OCI-LY7 (cell line): ENCODE measurements at regions not wholly inside any gene's neighbourhood (a gene's known extent, or its start where the extent isn't known, plus 50 kb on each side); places are given as distances from the start of the nearest gene placed in this dataset.

Source experiments
- BruUV-seq: library from RNA; stranded (reverse); fragments of 400-500 nt; replicated peaks from 2 replicates; lab custom pipeline; 2021; lab: Mats Ljungman, UMichigan
- CTCF ChIA-PET: fragments of 300-600 bp; sonication (Branson Sonifier 250); formaldehyde crosslinking; loops from one replicate; lab custom pipeline; 2022; ENCODE audit warnings: antibody characterized with exemption; ENCODE audit not compliant: unreplicated experiment; lab: Charles Lee
- POLR2A ChIA-PET: fragments of 300-600 bp; sonication (Branson Sonifier 250); formaldehyde crosslinking; loops from one replicate; lab custom pipeline; 2022; ENCODE audit warnings: antibody characterized with exemption; lab: Charles Lee
- DNase-seq: peaks from one replicate; pipeline ENCODE4 v3.0.0-alpha.2; 2015; ENCODE audit warnings: low spot score
- H2AFZ ChIP-seq: fragments of 200-600 bp; sonication (generic), shearing (Covaris generic); 2 replicates; pipeline ENCODE4 v1.6.1; 2014; ENCODE audit warnings: mild to moderate bottlenecking, antibody characterized with exemption, low read length, moderate library complexity
- H3K27ac ChIP-seq: fragments of 200-600 bp; sonication (generic); 2 replicates; pipeline ENCODE4 v1.5.1; 2014; ENCODE audit warnings: mixed run types, low read depth, mild to moderate bottlenecking, moderate library complexity, low read length, inconsistent platforms; ENCODE audit not compliant: poor library complexity, severe bottlenecking
- H3K36me3 ChIP-seq: fragments of 200-600 bp; sonication (generic); 2 replicates; pipeline ENCODE4 v1.6.1; 2014; ENCODE audit warnings: mild to moderate bottlenecking, antibody characterized with exemption, low read length, moderate library complexity, mixed read lengths; ENCODE audit not compliant: insufficient read depth
- H3K4me1 ChIP-seq: fragments of 200-600 bp; sonication (generic); 2 replicates; pipeline ENCODE4 v1.5.1; 2014; ENCODE audit warnings: mild to moderate bottlenecking, low read length; ENCODE audit not compliant: insufficient read depth, poor library complexity, severe bottlenecking
- H3K4me2 ChIP-seq: fragments of 200-600 bp; sonication (generic); 2 replicates; pipeline ENCODE4 v1.6.1; 2014; ENCODE audit warnings: mild to moderate bottlenecking, low read length
- H3K4me3 ChIP-seq: fragments of 200-600 bp; sonication (generic); 2 replicates; pipeline ENCODE4 v1.5.1; 2014; ENCODE audit warnings: mild to moderate bottlenecking, low read depth, low read length; ENCODE audit not compliant: poor library complexity, severe bottlenecking
- H3K79me2 ChIP-seq: fragments of 200-600 bp; sonication (generic); 2 replicates; pipeline ENCODE4 v1.6.1; 2016; ENCODE audit warnings: low read depth, mild to moderate bottlenecking, low read length, moderate library complexity, mixed read lengths; ENCODE audit not compliant: insufficient read depth
- H3K9me2 ChIP-seq: fragments of 200-600 bp; sonication (generic); 2 replicates; pipeline ENCODE4 v1.6.1; 2016; ENCODE audit warnings: mild to moderate bottlenecking, low read length, mixed read lengths; ENCODE audit not compliant: insufficient read depth
- H3K9me3 ChIP-seq: fragments of 200-600 bp; sonication (generic); 2 replicates; pipeline ENCODE4 v1.6.1; 2014; ENCODE audit warnings: mild to moderate bottlenecking, mixed run types, low read length, mixed read lengths
- H4K20me1 ChIP-seq: fragments of 200-600 bp; sonication (generic); 2 replicates; pipeline ENCODE4 v1.6.1; 2014; ENCODE audit warnings: mild to moderate bottlenecking, antibody characterized with exemption, low read length, moderate library complexity, mixed read lengths; ENCODE audit not compliant: insufficient read depth
- CTCF ChIP-seq: fragments of 200-600 bp; sonication (generic); conservative IDR thresholded peaks from 2 replicates; pipeline ENCODE4 v1.5.1; 2014; ENCODE audit warnings: mild to moderate bottlenecking, antibody characterized with exemption, low read length, moderate library complexity, mixed read lengths
- EZH2phosphoT487 ChIP-seq: fragments of 200-600 bp; sonication (generic); IDR thresholded peaks from 2 replicates; pipeline ENCODE4 v1.6.1; 2018; ENCODE audit warnings: low read depth, borderline replicate concordance, mild to moderate bottlenecking, mixed run types, antibody characterized with exemption, low read length, moderate library complexity, mixed read lengths
- intact Hi-C: fragments of 100-400 bp; cut with micrococcal nuclease; formaldehyde crosslinking; loops from one replicate; pipeline ENCODE4 v1.10.0; 2022; ENCODE audit not compliant: unreplicated experiment

DNA sequence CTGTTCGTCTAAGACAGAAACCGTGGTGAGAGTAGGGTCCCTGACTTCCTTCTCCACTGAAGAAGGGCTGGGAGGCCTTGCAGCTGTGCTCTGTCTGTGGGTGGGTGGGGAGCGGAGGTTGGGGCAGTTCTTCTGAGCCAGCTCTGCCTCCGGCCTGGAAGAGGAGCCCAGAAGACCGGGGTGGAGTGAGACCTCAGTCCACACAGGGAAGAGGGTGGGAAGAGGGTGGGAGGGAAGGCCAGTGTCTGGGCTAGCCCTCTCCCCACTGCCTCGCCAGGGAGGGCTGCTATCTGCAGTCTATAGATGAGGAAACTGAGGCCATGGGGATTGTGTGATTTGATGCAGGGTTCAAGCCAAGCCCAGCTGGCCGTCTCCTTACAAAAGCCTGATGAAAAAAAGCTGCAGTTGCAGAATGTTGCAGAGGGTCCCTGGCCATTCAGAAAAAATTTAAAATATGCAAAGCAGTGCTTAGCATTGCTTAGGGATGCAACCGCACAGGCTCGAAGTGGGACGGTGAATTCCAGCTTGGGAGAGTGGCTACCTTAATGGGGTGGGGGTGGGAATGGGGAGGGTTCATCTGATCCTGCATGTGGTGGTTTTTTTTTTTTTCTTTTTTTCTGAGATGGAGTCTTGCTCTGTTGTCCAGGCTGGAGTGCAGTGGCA is 181.6 kb upstream of the HS6ST1 start:
- H3K4me2 ChIP-seq, result no peak overlapping the region
- H4K20me1 ChIP-seq, result no peaks in the 10 kb centered on the region
- no peaks in the 10 kb centered on the region for H3K9me3 ChIP-seq
- BruUV-seq, result no TSS peak
- H3K4me3 ChIP-seq, result no peak overlapping the region
- ChIA-PET POLR2A (interaction anchor here (0.8 kb wide), 1 partner anchor 94 kb away, joined by 3 read pairs; no protein-coding TSS in a partner anchor), CTCF (no interaction called here)
- intact Hi-C loops, result loop anchor here (10.0 kb wide), 2 partner anchors 195 to 255 kb away; no protein-coding TSS in a partner anchor
- H3K27ac ChIP-seq, result no peak overlapping the region
- no peaks in the 10 kb centered on the region for H3K36me3 ChIP-seq
- peak; percentile 14 for DNase-seq
- TF ChIP-seq CTCF (no peak), EZH2phosphoT487 (no peak)
- peaks cover 19% of the 10 kb centered on the region for H3K4me1 ChIP-seq
- H3K9me2 ChIP-seq, result no peaks in the 10 kb centered on the region
- no peak overlapping the region for H2AFZ ChIP-seq
- no peaks in the 10 kb centered on the region for H3K79me2 ChIP-seq

GRCh38 chr2:128501006-128501690 is 182.5 kb upstream of the HS6ST1 start:
- no peaks in the 10 kb centered on the region for H3K36me3 ChIP-seq
- intact Hi-C loops, result loop anchor here (10.0 kb wide), 2 partner anchors 196 to 254 kb away; no protein-coding TSS in a partner anchor
- POLR2A ChIA-PET, result no interaction called here
- DNase-seq, result no peak
- no peak overlapping the region for H3K27ac ChIP-seq
- CTCF ChIA-PET, result no interaction called here
- no peak overlapping the region for H3K4me3 ChIP-seq
- TF ChIP-seq CTCF (no peak), EZH2phosphoT487 (no peak)
- BruUV-seq, result no TSS peak
- H4K20me1 ChIP-seq, result no peaks in the 10 kb centered on the region
- no peak overlapping the region for H3K4me2 ChIP-seq
- H3K79me2 ChIP-seq, result no peaks in the 10 kb centered on the region
- no peak overlapping the region for H2AFZ ChIP-seq
- peaks cover 24% of the 10 kb centered on the region for H3K4me1 ChIP-seq
- H3K9me2 ChIP-seq, result no peaks in the 10 kb centered on the region
- no peaks in the 10 kb centered on the region for H3K9me3 ChIP-seq

GRCh38 chr2:128501700-128502099 is 183.0 kb upstream of the HS6ST1 start:
- H3K79me2 ChIP-seq, result no peaks in the 10 kb centered on the region
- H2AFZ ChIP-seq, result no peak overlapping the region
- no peaks in the 10 kb centered on the region for H3K9me3 ChIP-seq
- ChIA-PET POLR2A (no interaction called here), CTCF (no interaction called here)
- DNase-seq, result no peak
- no peaks in the 10 kb centered on the region for H3K9me2 ChIP-seq
- no peaks in the 10 kb centered on the region for H4K20me1 ChIP-seq
- intact Hi-C loops, result loop anchor here (10.0 kb wide), 2 partner anchors 197 to 253 kb away; no protein-coding TSS in a partner anchor
- no TSS peak for BruUV-seq
- H3K4me3 ChIP-seq, result no peak overlapping the region
- no peaks in the 10 kb centered on the region for H3K36me3 ChIP-seq
- no peak overlapping the region for H3K27ac ChIP-seq
- no peak overlapping the region for H3K4me2 ChIP-seq
- TF ChIP-seq EZH2phosphoT487 (no peak), CTCF (no peak)
- H3K4me1 ChIP-seq, result peaks cover 24% of the 10 kb centered on the region
